ENCODE measurements at regions not wholly inside any gene's neighbourhood (a gene's known extent, or its start where the extent isn't known, plus 50 kb on each side); places are given as distances from the start of the nearest gene placed in this dataset.
A peak's percentile ranks its signal among the peaks of the same experiment; 100 is the strongest.
"Not testable (repeated sequence)": the region's sequence is repeated elsewhere in the genome, so short reads cannot be mapped to it uniquely, and the experiment has no call there.

DNA sequence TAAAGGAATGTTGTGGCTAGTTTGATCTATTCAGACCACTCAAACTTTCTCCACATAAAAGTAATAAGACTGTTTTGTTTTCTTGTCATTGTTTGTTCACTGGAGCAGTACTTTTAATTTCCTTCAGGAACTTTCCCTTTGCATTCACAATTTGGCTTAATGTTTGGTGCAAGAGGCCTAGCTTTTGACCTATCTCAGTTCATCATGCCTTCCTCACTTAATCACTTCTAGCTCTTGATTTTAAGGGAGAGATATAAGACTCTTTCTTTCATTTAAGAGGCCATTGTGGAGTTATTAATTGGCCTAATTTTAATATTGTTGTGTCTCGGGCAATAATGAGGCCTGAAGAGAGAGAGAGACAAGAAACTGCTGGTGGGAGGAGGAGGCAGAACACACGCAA lies 371.7 kb upstream of the DEPDC1 start:
- no peak overlapping the region for H3K4me3 ChIP-seq (ENCODE audit: low read depth, low read length)
- TF ChIP-seq, protein P1, sequence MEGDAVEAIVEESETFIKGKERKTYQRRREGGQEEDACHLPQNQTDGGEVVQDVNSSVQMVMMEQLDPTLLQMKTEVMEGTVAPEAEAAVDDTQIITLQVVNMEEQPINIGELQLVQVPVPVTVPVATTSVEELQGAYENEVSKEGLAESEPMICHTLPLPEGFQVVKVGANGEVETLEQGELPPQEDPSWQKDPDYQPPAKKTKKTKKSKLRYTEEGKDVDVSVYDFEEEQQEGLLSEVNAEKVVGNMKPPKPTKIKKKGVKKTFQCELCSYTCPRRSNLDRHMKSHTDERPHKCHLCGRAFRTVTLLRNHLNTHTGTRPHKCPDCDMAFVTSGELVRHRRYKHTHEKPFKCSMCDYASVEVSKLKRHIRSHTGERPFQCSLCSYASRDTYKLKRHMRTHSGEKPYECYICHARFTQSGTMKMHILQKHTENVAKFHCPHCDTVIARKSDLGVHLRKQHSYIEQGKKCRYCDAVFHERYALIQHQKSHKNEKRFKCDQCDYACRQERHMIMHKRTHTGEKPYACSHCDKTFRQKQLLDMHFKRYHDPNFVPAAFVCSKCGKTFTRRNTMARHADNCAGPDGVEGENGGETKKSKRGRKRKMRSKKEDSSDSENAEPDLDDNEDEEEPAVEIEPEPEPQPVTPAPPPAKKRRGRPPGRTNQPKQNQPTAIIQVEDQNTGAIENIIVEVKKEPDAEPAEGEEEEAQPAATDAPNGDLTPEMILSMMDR (conservative IDR thresholded peaks at IDR 0.05; ENCODE audit: low read depth, low read length): no peak
- no peak for DNase-seq (ENCODE audit: low read depth)

DNA sequence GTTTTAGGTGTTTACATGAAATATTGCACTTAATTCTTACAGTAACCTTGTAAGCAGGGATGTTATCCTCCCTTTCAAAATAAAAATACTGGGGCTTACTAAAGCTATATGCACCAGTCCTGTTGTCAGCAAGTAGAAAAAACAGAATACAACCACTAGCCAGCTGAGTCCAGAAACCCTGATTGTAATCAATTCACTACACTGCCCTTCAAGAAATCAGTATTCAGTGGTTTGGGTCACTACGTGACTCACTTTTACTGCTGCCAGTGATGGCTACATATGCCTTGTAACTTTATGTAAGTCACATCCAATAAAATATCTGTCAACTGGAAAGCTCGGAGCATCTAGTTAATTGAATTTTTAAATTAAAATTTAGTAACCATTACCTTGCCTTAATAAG lies 376.3 kb upstream of the DEPDC1 start:
- no peak overlapping the region for H3K4me3 ChIP-seq (ENCODE audit: low read depth, low read length)
- no peak for DNase-seq (ENCODE audit: low read depth)
- TF ChIP-seq, protein P1 (conservative IDR thresholded peaks at IDR 0.05; ENCODE audit: low read depth, low read length): no peak

DNA sequence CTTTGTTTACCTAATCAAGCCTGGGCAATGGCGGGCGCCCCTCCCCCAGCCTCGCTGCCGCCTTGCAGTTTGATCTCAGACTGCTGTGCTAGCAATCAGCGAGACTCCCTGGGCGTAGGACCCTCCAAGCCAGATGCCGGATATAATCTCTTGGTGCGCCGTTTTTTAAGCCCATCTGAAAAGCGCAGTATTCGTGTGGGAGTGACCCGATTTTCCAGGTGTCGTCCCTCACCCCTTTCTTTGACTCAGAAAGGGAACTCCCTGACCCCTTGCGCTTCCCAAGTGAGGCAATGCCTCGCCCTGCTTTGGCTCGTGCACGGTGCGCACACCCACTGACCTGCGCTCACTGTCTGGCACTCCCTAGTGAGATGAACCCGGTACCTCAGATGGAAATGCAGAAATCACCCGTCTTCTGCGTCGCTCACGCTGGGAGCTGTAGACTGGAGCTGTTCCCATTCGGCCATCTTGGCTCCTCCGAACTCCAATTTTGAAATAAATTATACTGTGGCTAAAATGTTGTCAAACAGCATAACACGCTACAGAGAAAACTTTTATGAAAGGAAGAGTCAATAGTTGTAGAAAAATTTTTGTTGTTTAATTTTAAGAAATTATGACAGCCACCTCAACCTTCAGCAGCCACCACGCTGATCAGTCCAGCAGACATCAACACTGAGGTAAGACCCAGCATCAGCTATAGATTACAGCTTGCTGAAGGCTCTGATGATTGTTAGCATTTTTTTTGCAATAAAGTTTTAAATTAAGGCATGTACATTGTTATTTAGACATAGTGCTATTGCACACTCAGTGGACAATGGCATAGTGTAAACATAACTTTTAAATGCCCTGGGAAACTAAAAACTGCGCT lies 384.7 kb upstream of the DEPDC1 start:
- not testable (repeated sequence) for DNase-seq (ENCODE audit: low read depth)

DNA sequence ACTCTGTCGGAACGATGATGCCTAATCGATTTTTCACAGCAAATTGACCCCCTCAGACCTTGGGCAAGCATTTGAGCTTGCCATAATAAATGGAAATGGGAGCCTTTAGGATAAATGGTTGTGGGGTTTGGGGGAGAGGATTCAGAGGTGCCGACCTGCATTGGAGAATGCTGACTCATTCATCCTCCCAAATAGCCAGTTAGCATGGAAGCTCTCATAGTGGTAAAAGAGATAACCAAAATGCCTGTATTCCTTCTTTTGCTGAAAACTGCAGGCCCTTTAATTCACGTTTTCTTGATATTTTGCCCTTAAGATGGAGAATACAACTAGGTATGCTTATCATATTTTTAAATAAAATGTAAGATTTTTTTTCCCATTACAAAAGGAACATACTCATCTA lies 392.6 kb upstream of the DEPDC1 start:
- TF ChIP-seq, protein P1 (conservative IDR thresholded peaks at IDR 0.05; ENCODE audit: low read depth, low read length): no peak
- H3K4me3 ChIP-seq (ENCODE audit: low read depth, low read length): no peak overlapping the region
- no peak for DNase-seq (ENCODE audit: low read depth)

More for the DNA sequence above, 384.7 kb upstream of the DEPDC1 start:
- H3K4me3 ChIP-seq (ENCODE audit: low read depth, low read length): not testable (repeated sequence)

DNA sequence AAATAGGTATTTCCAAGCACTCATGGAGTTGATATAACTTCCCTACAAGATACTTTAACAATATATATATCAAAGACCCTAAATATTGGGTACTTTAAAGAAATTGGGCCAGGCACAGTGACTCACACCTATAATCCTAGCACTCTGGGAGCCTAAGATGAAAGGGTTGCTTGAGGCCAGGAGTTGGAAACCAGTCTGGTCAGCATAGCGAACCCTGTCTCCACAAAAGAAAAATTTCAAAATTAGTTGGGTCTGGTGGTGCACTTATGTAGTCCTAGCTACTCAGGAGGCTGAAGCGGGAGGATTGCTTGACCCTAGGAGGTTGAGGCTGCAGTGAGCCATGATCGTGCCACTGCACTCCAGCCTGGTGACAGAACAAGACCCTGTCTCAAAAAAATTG lies 393.9 kb upstream of the DEPDC1 start:
- TF ChIP-seq, protein P1 (conservative IDR thresholded peaks at IDR 0.05; ENCODE audit: low read depth, low read length): no peak
- no peak overlapping the region for H3K4me3 ChIP-seq (ENCODE audit: low read depth, low read length)
- DNase-seq (ENCODE audit: low read depth): no peak

DNA sequence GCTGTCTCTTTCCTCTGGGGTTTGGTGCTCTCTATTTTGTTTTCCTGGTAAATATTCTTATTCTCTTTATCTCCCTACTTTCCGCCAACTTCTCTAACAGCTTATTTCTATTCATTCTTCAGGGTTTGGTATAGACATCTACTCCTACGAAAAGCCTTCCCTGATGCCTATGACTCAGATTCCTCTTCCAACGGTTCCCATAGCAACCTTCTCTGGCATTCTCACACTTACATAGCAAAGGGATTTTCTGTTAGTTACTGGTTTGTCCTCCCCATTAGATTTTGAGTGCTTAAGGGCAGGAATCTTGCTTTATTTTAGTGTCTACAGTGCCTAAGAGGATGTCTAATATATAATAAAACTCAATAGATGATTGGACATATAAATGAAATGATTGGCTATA lies 407.6 kb upstream of the DEPDC1 start:
- TF ChIP-seq, protein P1 (conservative IDR thresholded peaks at IDR 0.05; ENCODE audit: low read depth, low read length): no peak
- H3K4me3 ChIP-seq (ENCODE audit: low read depth, low read length): no peak overlapping the region
- DNase-seq (ENCODE audit: low read depth): peak; percentile 12

DNA sequence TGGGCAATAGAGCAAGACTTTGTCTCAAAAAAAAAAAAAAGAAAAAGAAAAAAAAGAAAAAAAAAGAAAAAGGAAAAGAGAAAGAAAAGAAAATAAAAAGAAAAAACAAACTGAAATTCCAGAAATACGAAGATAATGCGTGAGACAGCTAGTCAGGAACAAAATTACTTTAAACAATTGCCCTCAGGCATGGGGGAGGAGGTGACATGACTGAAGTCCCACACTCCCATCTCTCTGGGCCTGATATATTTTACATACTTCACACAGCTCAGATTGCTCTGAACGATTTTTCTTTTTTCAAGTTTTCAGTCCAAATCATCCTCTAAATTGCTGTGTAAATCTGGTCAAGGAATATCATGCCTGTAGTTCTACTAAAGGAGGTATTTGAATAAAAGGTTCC lies 409.5 kb upstream of the DEPDC1 start:
- DNase-seq (ENCODE audit: low read depth): no peak
- TF ChIP-seq, protein P1 (conservative IDR thresholded peaks at IDR 0.05; ENCODE audit: low read depth, low read length): no peak
- no peak overlapping the region for H3K4me3 ChIP-seq (ENCODE audit: low read depth, low read length)
